ENCODE measurements at regions not wholly inside any gene's neighbourhood (a gene's known extent, or its start where the extent isn't known, plus 50 kb on each side); places are given as distances from the start of the nearest gene placed in this dataset.
"Not testable (repeated sequence)": the region's sequence is repeated elsewhere in the genome, so short reads cannot be mapped to it uniquely, and the experiment has no call there.

GRCh38 chr1:112826217-112826944, 111.2 kb upstream of the PPM1J start:
- no peak for DNase-seq (ENCODE audit: low spot score)
- TF ChIP-seq CTCF (IDR thresholded peaks at IDR 0.05): no peak
- Histone ChIP-seq H3K4me3 (no peak overlapping the region), H3K27ac (no peak overlapping the region)

DNA sequence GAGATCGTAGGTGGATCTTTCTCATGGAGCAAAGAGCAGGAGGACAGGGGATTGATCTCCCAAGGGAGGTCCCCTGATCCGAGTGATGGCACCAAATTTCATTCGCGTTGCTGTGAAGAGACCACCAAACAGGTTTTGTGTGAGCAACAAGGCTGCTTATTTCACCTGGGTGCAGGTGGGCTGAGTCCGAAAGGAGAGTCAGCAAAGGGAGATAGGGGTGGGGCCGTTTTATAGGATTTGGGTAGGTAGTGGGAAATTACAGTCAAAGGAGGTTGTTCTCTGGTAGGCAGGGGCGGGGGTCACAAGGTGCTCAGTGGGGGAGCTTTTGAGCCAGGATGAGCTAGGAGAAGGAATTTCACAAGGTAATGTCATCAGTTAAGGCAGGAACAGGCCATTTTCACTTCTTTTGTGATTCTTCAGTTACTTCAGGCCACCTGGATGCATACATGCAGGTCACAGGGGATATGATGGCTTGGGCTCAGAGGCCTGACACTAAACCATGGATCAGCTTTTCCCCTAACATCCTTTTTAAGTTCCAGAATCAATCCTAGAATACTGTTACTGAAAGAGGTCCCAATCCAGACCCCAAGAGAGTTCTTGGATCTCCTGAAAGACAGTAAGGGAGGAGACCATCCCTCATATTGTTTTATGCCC, 110.6 kb upstream of the PPM1J start:
- not testable (repeated sequence) for DNase-seq (ENCODE audit: low spot score); H3K27ac ChIP-seq; H3K4me3 ChIP-seq

- not testable (repeated sequence) for H3K27ac ChIP-seq; DNase-seq (ENCODE audit: low spot score); H3K4me3 ChIP-seq
These were observed 109.9 kb upstream of the PPM1J start for GRCh38 chr1:112825075-112825474.

DNA sequence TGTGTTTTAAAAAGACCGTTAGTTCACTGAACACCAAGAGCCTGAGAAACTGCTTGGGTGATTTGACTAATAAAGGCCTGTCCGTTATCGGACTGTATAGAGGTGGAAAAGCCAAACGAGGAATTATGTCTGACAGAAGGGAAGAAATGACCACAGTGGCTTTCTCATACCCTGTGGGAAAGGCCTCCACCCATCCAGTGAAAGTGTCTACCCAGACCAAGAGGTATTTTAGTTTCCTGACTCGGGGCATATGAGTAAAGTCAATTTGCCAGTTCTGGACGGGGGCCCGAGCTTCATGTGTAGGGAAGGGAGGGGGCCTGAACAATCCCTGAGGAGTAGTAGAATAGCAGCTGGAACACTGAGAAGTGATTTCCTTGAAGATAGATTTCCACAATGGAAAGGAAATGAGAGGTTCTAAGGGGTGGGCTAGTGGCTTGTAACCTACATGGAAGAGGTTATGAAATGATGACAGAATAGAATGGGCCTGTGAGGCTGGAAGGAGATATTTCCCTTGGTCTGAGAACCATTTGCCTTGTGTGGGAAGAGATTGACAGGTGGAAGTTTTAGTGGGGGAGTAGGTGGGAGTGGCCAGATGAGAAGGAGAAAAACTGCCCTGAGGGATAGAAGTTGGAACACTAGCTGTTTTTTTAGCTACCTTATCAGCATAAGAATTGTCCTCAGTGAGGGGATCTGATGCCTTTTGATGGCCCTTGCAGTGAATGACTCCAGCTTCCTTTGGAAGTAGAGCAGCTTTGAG, 106.4 kb upstream of the PPM1J start:
- H3K27ac ChIP-seq; H3K4me3 ChIP-seq; DNase-seq (ENCODE audit: low spot score): not testable (repeated sequence)

DNA sequence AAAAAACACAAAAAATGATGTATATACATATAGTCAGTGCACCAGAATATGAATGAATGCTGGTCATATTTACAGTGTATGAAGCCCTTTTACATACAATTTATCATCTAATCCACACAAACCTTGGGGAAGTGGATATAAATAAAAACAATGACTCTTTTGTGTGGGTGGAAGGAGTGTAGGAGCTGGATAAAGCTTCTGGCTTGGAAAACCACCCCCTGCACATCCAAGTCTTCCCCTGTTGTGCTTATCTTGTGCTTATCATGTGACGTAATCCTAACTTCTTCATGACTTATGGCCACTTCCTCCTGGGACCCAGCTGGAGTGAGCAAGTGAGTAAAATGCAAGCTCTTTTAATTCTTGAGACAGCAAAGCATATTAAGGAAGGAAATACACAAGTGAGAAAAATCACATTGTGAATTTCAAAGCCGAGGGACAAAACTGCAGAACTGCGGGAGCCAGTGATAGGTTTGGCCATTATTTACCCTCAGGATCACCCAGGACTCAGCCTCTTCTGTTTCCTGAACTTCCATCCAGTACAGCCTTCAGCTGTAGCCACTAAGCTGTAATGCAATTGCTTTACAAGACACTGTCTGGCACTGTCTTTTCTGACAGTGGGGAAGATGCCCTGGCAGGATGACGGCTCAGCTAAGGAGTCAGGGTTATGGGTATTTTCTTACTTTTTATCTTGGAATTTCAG, 104.0 kb upstream of the PPM1J start:
- DNase-seq (ENCODE audit: low spot score): no peak
- no peak overlapping the region for H3K4me3 ChIP-seq
- TF ChIP-seq CTCF (IDR thresholded peaks at IDR 0.05): no peak
- no peak overlapping the region for H3K27ac ChIP-seq

- Histone ChIP-seq H3K4me3 (no peak overlapping the region), H3K27ac (no peak overlapping the region)
- no peak for TF ChIP-seq CTCF (IDR thresholded peaks at IDR 0.05)
- DNase-seq (ENCODE audit: low spot score): no peak
These were observed 102.6 kb upstream of the PPM1J start for GRCh38 chr1:112817555-112818373.

GRCh38 chr1:112815376-112815775, 100.2 kb upstream of the PPM1J start:
- no peak for DNase-seq (ENCODE audit: low spot score)
- no peak overlapping the region for H3K4me3 ChIP-seq
- TF ChIP-seq CTCF (IDR thresholded peaks at IDR 0.05): no peak
- no peak overlapping the region for H3K27ac ChIP-seq

- not testable (repeated sequence) for DNase-seq (ENCODE audit: low spot score); H3K27ac ChIP-seq; H3K4me3 ChIP-seq
These were observed 99.5 kb upstream of the PPM1J start for GRCh38 chr1:112814645-112815044.
